Superior temporal gyrus (tissue), 1 donor: ENCODE measurements at regions not wholly inside any gene's neighbourhood (a gene's known extent, or its start where the extent isn't known, plus 50 kb on each side); places are given as distances from the start of the nearest gene placed in this dataset.
"Not testable (repeated sequence)": the region's sequence is repeated elsewhere in the genome, so short reads cannot be mapped to it uniquely, and the experiment has no call there.

Source experiments
- DNase-seq: peaks from one replicate; pipeline ENCODE4 v3.0.0-alpha.2; 2016; ENCODE audit errors: extremely low spot score

- DNase-seq: no peak
Measured at GRCh38 chr13:28607187-28607955, 51.6 kb upstream of the POMP start.

DNA sequence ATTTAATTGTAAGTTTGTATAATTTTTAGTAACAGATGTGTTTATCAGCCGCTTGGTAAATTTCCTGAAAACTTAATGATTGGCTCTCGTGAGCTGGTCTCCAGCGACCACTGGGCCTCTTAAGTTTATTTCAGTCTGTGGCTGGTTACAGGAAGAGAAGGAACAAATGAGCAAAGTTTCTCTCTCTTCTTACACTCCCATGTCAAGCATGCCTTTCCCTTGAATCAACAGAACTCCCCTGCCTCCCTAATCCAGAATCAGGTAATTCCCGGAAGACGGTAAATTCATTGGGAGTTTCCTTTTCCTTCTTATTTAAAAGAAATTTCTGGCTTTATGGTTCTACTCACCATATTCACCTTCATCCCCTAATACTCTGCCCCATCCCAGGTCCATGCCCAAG is 52.5 kb upstream of the POMP start:
- no peak for DNase-seq

GRCh38 chr13:28605147-28605546 is 53.8 kb upstream of the POMP start:
- DNase-seq: not testable (repeated sequence)

- DNase-seq: no peak
Measured at GRCh38 chr13:28603043-28603664, 55.8 kb upstream of the POMP start.

DNA sequence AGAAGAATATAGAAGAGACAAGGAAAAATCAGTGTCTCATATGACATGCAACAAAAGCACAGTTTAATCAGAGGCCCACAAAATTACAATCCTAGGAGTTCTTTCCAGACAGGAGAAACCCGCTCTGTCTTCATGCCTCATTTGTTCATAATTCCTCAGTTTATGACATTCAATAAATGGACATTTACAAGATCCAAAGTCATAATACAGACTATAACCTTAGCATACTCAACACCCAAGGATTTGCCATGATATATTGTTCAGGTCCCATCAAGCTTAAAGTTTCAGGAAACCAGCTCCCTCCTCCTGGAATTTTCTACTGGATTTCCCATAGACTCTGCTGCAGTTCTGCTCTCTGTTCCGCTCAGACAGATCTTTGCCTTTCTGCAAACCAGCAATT is 56.4 kb upstream of the POMP start:
- DNase-seq: no peak

GRCh38 chr13:28601581-28601980 is 57.3 kb upstream of the POMP start:
- peak; percentile 69 for DNase-seq

GRCh38 chr13:28597641-28598040 is 61.3 kb upstream of the POMP start:
- DNase-seq: no peak

GRCh38 chr13:28590461-28590860 is 68.5 kb upstream of the POMP start:
- no peak for DNase-seq

- DNase-seq: no peak
Measured at GRCh38 chr13:28588296-28588695, 70.6 kb upstream of the POMP start.

- DNase-seq: no peak
Measured at GRCh38 chr13:28587174-28587540, 71.8 kb upstream of the POMP start.

DNA sequence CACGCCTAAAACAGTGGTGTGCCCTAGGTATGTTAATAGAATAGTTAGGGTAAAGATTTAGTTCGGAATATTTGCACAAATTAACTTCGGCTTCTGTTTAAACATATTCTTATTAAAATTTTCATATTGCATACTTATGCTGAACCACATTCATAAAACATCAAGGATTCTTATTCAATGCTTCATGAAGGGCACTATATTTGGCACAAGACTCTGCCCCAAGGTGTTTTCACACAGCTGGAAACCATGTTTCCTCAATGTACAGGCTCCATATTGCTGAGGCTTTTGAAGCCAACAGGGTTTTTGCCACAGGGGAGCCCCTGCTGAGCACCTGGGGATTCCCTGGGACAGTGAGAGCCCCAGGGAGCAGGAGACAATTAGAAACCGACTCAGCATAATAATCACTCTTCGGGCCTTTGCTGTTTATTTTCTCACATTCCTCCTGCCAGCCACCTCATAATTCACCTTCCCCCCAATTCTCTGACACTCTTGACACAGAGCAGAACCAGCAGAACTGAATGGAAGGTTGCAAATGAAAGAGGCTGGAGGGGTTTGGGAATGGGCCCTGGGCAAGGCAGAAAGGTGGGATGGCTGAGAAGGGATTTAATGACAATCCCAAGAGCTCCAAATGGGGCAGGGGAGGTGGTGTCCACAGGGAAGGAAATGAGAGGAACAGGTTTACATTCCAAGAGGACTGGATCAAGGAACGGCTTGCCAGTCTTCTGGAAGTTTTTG is 72.3 kb upstream of the POMP start:
- DNase-seq: no peak

DNA sequence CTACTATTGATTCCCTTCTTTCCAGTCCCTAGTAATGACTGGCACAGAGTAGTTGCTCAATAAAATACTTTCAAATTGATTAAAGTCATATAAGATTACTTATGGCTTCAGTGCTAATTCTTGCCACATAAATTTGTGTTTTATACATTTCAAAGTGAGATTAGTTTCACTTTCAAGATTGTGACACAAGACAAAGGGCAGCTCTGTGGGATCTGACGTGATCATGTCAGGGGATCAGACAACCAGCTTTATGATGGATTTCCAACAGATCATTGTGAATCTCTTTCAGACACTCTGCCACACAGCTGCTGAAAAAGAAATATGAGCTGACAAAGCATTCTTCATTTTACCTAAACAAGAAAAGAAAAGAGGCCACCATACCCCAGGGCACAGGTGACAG is 73.4 kb upstream of the POMP start:
- DNase-seq: no peak

- no peak for DNase-seq
Measured at GRCh38 chr13:28584873-28585381, 74.0 kb upstream of the POMP start.

- no peak for DNase-seq
Measured at GRCh38 chr13:28583651-28584091, 75.3 kb upstream of the POMP start.

DNA sequence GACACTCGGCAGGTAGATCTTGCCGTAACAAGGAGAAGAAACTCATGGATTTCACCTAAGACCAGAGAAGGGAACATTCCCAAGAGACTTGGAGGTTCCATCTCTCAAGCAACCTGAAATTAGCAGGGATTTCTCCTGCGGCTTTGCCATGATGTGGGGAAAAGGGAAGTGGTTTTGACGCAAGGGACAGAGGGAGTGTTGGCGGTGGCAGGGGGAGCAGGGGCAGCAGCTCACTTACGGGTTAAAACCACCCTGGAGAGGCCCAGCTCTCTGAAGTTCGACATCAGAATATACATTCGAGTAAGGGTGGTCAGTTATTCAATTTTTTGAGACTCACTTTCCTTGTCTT is 76.1 kb upstream of the POMP start:
- no peak for DNase-seq

DNA sequence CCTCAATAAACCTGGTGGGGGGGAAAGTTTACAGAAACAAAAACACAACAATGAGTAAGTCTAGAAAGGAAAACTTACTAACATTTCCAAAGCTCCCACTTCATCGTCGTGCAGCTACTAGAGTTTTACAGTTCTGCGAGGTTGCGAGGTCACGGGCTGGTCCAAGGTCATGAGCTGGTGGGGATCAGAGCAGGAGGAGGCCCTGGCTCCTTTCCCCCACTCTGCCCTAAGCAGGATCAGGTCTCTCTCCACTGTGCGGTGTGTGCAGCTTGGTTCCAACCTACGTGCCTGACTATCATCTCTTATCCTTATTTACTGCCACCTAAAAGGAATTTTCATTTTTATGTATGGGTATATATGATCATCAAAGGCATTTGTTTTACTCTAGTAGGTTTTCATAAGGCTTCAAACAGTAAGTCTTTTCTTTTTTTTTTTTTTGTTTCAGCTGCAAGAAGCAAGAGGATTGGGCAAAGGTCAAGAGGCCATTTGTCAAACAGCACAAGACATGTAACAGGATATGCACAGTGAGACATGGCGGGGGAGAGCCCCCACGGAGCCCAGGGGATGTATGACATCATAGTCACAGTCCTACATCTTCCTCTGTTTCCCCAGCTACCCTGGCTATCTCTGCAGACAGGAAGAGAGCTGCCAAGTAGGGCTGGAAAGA is 76.6 kb upstream of the POMP start:
- DNase-seq: no peak

GRCh38 chr13:28581451-28581850 is 77.5 kb upstream of the POMP start:
- DNase-seq: no peak

GRCh38 chr13:28579736-28580135 is 79.2 kb upstream of the POMP start:
- DNase-seq: no peak

- DNase-seq: no peak
Measured at GRCh38 chr13:28579322-28579721, 79.6 kb upstream of the POMP start.

- DNase-seq: no peak
Measured at GRCh38 chr13:28576067-28576466, 81.1 kb upstream of the FLT1 start.

DNA sequence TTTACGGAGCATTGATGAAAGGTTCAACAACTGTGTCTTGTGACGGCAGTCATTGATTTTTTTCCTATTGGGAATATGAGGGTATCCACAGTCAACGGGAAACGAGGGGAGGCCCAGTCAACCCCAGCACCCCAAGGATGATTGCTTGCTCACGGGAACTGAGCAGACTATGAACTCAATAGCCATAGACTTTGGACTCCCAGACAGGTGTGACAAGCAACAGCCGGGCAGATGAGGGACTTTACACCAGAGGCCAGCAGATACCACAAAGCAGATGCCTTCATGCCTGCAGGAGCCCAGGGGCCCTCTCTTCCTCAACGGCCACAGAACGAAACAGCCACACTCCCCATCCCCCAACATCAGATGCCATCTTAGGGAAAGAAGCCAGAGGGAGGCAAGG is 80.3 kb upstream of the FLT1 start:
- DNase-seq: no peak

GRCh38 chr13:28574617-28575142 is 79.8 kb upstream of the FLT1 start:
- DNase-seq: no peak
